NCI-H146 (cell line): ENCODE measurements at regions not wholly inside any gene's neighbourhood (a gene's known extent, or its start where the extent isn't known, plus 50 kb on each side); places are given as distances from the start of the nearest gene placed in this dataset.
"Not testable (repeated sequence)": the region's sequence is repeated elsewhere in the genome, so short reads cannot be mapped to it uniquely, and the experiment has no call there.

Experiments used
- DNase-seq: peaks from one replicate; lab custom pipeline; 2025; lab: John Stamatoyannopoulos, UW

GRCh38 chr6:166806217-166806838 lies 150.0 kb downstream of the RNASET2 start:
- no peak for DNase-seq

DNA sequence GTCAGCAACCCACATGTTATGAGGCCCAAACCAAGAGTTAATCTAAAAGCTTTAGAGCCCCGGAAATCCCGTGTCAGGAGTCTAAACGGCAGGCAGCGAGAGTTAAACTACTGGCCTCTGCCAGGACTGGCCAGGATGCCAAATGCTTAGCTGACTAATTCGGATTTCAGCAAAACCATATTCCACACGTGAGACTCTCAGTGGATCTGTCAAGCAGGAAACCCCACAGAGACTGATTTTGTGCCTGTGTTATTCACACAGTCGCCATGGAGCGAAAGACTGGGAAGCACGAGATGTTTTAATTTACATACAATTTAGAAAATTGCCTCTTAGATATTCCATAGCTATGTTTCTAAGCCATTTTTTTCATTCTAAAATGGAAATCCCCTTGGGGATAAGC lies 152.9 kb downstream of the RNASET2 start:
- DNase-seq = no peak

DNA sequence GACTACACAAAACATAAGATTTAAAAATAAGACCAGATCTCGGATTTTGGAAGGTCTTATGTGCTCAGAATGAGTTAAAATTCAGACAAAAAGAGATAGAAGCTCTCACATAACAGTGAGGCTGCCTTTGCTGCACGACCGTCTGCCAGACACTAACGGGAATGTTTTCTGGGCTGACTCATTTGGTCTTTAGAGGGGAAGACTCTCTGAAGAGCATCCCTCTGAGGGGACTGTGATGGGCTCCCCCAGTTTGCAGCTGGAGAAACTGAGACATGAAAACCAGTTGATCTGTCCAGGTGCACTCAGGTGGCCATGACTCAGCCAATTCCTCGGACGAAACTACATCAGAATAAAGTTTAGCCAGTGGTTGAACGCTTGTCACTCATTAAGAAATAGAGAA lies 153.9 kb downstream of the RNASET2 start:
- no peak for DNase-seq

DNA sequence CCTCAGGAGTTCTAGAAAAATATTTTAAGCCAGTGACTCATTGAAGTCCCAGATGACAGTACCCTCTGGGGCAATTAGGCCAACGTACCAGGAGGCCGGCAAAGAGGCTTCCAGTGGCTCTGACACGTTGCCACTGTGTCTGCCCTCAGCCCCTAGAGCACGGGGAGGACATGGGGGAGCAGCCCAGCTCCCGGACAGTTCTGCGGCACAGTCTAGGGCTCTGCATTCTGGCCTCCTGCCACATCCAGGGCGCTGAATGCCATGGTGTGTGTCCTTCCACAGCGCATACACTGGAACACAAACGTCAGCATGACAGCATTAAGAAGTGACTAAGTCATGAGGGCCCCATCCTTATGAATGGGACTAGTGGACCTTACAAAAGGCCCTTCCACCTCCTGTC lies 156.2 kb downstream of the RNASET2 start:
- no peak for DNase-seq

DNA sequence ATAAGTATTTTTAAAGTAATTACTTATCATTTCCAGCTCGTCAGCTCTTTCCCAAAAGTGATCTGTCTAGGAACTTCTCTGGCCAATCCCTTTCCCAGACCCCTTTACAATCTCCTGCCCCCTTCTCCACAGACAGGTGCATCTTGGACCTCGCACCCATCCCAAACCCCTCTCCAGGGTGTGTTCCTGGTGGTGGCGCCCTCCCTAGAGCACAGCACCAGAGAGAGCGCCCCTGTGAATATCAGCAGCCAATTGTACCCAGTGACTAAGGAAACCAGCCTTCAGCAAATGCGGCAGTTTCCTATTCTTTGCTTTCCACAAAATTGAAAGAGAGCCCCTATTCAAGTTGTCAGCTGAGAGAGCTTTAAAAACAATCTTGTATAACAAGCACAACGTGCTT lies 157.7 kb downstream of the RNASET2 start:
- DNase-seq = no peak

GRCh38 chr6:166796610-166797009 lies 159.7 kb downstream of the RNASET2 start:
- DNase-seq = no peak

- no peak for DNase-seq
Observed at GRCh38 chr6:166795879-166796278, 160.5 kb downstream of the RNASET2 start.

GRCh38 chr6:166790808-166791207 lies 163.8 kb upstream of the RPS6KA2 start:
- DNase-seq = not testable (repeated sequence)

DNA sequence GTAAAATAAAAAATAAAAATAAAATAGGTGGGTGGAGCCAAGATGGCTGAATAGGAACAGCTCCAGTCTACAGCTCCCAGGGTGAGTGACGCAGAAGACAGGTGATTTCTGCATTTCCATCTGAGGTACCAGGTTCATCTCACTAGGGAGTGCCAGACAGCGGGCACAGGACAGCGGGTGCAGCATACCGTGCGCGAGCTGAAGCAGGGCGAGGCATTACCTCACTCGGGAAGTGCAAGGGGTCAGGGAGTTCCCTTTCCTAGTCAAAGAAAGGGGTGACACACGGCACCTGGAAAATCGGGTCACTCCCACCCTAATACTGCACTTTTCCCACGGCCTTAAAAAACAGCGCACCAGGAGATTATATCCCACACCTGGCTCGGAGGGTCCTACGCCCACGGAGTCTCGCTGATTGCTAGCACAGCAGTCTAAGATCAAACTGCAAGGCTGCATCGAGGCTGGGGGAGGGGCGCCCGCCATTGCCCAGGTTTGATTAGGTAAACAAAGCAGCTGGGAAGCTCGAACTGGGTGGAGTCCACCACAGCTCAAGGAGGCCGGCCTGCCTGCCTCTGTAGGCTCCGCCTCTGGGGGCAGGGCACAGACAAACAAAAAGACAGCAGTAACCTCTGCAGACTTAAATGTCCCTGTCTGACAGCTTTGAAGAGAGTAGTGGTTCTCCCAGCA lies 161.9 kb upstream of the RPS6KA2 start:
- not testable (repeated sequence) for DNase-seq

DNA sequence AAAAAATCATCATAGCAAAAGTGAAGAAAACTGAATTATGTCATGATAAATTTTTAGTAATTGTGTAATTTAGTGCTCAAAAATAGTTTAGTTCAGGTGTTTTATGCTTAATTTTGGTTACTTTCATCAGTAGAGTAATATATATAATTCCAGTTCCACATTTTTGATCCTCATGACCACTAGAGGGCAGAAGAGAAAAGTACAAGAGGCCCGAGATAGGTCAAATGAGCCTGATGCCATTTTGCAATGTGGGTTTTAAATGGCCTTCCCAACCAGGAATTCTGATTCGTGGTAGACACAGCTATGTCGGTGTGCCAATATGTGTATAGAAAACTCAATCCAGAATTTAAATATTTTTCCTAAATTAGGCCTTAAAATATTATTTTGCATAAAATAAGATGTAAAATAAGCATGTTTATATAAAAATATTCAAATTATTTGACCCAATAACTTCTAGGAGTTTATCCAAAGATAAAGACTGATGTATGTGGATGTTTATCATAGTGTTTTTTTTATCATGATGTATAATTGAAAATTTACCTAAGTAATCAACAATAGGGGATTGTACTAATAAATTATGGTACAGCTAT lies 159.7 kb upstream of the RPS6KA2 start:
- peak; percentile 75 for DNase-seq

GRCh38 chr6:166785131-166785530 lies 158.1 kb upstream of the RPS6KA2 start:
- DNase-seq = no peak

- DNase-seq = no peak
Observed at GRCh38 chr6:166784691-166785090, 157.6 kb upstream of the RPS6KA2 start.

GRCh38 chr6:166782520-166782919 lies 155.5 kb upstream of the RPS6KA2 start:
- DNase-seq = no peak

GRCh38 chr6:166781331-166781730 lies 154.3 kb upstream of the RPS6KA2 start:
- no peak for DNase-seq

GRCh38 chr6:166779963-166780683 lies 153.1 kb upstream of the RPS6KA2 start:
- DNase-seq = no peak

DNA sequence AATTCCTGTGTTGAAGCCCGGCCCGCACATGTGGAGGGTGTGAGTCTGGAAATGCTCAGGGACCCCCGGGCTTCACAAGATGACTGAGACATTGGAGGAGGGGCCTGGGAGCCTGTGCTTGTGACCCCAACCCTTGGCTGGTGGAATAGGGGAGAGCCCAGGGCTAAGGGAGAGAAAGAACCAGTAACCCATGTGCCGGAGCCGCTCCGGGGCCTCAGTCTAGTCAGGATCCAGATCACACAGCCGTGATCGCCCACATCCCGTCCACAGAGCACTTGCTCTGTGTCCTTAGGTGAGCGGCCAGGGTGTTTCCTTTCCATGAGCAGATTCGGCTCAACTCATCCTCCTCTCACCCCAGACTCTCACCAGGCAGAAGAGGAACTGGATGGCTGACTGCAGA lies 152.3 kb upstream of the RPS6KA2 start:
- no peak for DNase-seq

DNA sequence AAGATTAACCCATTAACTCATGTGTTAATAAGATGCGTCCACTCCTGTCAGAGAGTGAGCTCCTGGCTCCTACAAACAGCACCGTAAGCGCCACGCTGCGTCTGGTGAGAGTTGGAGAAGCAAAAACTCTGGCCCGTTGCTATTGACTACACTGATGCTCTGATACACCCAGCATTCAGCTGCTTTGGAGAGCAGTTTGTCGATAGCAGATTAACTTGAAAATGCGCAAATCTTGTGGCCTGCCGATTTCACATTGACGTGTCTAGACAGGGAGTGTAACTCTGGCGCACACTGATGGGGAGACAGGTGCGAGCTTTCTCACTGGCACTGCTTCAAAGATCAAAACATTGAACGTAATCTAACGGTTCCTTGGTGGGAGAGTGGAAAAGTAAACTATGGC lies 151.7 kb upstream of the RPS6KA2 start:
- DNase-seq = no peak

- no peak for DNase-seq
Observed at GRCh38 chr6:166778046-166778445, 151.0 kb upstream of the RPS6KA2 start.

DNA sequence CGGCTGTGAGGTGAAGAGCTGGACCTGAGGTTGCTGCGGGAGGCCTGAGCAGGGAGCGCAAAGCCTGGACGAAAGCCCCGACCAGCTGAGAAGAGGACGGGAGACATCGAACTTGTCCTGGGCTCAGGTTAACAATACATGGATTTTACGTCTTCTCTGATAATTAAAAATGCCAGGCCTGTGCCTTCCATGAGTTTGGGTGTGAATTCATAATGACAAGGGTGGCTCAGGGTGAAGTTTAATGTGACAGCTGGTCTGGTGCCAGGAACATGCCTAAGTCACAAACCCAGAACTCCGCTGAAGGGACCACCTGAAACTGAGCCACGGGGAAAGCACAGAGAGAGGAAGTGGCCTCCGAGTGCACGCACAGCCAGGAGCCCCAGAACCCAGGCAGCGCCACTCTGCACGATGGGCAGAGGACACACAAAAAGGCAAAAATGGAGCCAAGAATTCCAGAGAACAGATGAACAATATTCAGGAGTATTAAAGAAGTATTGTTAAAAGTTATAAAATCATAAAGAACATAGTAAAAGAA lies 150.1 kb upstream of the RPS6KA2 start:
- DNase-seq = no peak

- DNase-seq = no peak
Observed at GRCh38 chr6:166776571-166776970, 149.5 kb upstream of the RPS6KA2 start.

GRCh38 chr6:166775923-166776220 lies 148.8 kb upstream of the RPS6KA2 start:
- no peak for DNase-seq

DNA sequence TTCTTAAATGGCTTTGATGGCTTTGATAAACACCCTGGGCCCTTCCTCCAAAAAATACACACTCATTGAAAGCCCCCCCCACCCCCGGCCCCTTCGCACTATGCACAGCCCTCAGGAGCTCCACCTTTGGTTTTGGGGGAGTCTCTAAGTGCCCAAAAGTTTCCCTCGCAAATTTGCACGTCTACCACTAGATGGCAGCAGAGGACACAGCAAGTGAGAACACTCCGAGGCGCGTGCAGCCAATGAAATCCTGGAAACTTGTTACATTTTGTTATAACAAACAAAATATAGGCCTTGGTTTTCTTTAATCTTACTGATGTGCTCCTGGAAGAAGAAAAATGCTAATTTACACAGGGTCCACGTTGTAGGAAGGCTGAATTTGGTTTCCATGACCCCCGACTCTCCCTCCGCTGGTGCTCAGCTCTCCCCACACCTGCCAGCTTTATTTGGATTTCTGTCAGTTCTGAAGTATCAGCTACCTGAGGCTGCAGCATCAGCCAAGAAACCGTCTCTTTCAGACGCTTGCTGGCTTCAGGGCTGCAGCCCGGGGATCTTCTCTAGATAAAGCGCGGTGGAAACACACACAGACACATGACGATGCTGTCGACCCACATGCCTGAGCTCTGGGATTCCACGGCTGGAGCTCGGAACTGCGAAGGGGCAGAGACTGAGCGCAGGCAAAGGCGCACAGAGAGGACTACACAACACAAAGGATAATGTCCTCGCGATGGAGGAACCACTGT lies 148.3 kb upstream of the RPS6KA2 start:
- peak; percentile 68 for DNase-seq
